ENCODE measurements at regions not wholly inside any gene's neighbourhood (a gene's known extent, or its start where the extent isn't known, plus 50 kb on each side); places are given as distances from the start of the nearest gene placed in this dataset.

DNA sequence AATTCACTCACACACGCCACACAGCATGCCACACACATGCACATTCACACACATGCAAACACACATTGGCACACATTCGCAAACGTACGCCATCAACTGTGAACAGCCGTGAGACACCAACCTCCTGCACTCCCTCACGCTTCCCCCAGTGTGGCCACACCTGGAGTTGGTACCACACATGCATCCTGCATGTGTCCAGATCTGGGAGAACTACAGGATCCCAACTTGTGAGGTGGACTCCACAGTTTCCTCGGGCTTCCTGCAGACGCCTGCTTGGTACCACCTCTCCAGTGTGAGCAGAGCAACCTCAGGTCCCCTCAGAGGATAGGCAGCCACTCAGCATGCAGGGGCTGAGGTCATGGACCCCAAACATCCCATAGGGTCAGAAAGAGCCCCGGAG lies 239.0 kb downstream of the EIPR1 start:
- TF ChIP-seq, protein P1, sequence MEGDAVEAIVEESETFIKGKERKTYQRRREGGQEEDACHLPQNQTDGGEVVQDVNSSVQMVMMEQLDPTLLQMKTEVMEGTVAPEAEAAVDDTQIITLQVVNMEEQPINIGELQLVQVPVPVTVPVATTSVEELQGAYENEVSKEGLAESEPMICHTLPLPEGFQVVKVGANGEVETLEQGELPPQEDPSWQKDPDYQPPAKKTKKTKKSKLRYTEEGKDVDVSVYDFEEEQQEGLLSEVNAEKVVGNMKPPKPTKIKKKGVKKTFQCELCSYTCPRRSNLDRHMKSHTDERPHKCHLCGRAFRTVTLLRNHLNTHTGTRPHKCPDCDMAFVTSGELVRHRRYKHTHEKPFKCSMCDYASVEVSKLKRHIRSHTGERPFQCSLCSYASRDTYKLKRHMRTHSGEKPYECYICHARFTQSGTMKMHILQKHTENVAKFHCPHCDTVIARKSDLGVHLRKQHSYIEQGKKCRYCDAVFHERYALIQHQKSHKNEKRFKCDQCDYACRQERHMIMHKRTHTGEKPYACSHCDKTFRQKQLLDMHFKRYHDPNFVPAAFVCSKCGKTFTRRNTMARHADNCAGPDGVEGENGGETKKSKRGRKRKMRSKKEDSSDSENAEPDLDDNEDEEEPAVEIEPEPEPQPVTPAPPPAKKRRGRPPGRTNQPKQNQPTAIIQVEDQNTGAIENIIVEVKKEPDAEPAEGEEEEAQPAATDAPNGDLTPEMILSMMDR (IDR thresholded peaks at IDR 0.05), result no peak
- TF ChIP-seq POLR2A (IDR thresholded peaks at IDR 0.05), result no peak
